NCI-H460 (cell line): ENCODE measurements at regions not wholly inside any gene's neighbourhood (a gene's known extent, or its start where the extent isn't known, plus 50 kb on each side); places are given as distances from the start of the nearest gene placed in this dataset.

ENCODE experiments used
- DNase-seq: peaks from one replicate; pipeline ENCODE4 v3.0.0-alpha.2; 2016; ENCODE audit warnings: low read depth; ENCODE audit errors: extremely low read depth

GRCh38 chr4:154677300-154677699 lies 64.8 kb upstream of the FGG start:
- no peak for DNase-seq

DNA sequence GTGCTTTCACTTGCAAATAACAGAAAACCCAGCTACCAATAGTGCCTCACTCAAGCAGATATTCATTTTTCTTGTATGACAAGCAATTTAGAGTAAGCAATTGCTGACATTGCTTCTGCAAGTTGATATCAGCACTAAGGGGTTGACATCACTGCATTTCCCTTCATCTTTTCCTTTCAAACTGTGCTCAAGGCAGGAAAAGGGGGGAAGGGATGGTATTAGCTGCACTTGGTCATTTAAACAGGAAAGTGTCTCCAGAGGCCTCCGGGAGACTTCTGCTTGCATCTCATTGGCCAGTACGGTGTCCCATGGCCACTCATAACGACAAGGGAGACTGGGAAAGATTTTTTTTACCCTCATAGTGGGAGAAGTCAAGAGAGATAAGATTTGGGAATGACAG lies 65.5 kb upstream of the FGG start:
- no peak for DNase-seq

DNA sequence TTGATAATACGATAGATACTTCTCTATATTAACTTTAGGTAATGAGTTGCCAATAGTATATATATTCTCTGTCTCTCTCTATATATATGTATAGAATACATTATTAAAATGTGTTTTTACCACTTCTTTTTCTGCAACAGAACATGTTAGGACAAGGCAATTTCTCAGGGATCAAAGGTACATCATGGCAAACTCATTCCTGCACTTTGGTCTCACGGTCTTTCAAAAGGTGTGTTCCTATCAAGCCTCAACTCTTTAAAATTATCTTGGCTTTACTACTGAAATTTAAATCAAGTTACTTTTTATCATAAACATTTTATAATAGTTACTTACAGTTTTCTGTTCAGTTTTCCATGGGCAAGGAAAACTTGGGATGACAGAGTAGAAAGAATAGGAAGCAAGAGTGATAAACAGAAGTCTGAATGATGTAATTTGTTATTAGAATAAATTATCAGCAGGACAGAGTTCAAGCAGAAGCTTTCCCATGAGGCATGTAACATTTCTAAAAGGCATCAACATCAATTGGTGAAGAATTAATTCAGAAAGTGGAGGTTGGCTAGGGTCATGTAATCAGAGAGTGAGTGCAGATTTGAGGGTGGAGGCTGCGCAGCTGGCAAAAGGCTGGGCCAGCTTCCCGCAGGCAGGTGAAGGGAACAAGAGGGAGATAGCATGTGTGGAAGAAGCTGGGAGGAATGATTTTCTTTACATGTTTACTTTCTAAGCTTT lies 59.7 kb upstream of the LRAT start:
- no peak for DNase-seq

DNA sequence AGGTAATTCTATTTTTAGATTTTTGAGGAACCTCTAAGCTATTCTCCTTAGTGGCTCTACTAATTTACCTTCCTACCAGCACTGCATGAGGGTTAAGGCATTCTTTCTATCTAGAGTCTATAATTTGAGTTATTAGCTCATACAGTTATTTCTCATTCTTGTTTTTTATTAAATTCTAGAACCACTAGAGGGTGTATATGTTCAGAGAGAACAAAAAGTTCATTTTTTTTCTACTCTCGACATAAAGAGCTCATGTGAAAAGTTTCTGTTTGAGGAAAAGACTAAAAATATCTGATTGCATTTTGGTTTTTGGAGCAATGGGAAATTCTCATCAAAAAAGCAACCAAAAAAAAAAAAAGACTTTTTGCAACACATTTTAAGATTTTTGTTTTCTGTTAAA lies 57.0 kb upstream of the LRAT start:
- DNase-seq, result no peak

- DNase-seq, result no peak
Measured at GRCh38 chr4:154687840-154688239, 56.0 kb upstream of the LRAT start.

GRCh38 chr4:154691229-154691628 lies 52.6 kb upstream of the LRAT start:
- peak; percentile 29 for DNase-seq

- no peak for DNase-seq
Measured at GRCh38 chr4:154692304-154692818, 51.4 kb upstream of the LRAT start.
